SK-N-SH treated with all-trans-retinoic acid at 6 μM for 48 hours (cell line): ENCODE measurements at regions not wholly inside any gene's neighbourhood (a gene's known extent, or its start where the extent isn't known, plus 50 kb on each side); places are given as distances from the start of the nearest gene placed in this dataset.

Source experiments
- ATAC-seq: fragments of 200-7000 bp; cut with Tn5 transposase; 3 replicates; pipeline ENCODE4 v1.9.1; 2020; ENCODE audit warnings: mild to moderate bottlenecking, moderate library complexity
- BACH2 ChIP-seq: fragments of 250-450 bp; sonication (Bioruptor Pico); IDR thresholded peaks from 2 replicates; pipeline ENCODE4 v1.9.0; 2021; ENCODE audit warnings: mild to moderate bottlenecking, borderline replicate concordance
- CSDC2 ChIP-seq: fragments of 250-450 bp; sonication (Bioruptor Pico); IDR thresholded peaks from 2 replicates; pipeline ENCODE4 v1.5.0; 2020; ENCODE audit warnings: mild to moderate bottlenecking, moderate library complexity
- ESRRG ChIP-seq: fragments of 250-450 bp; sonication (Bioruptor Pico); IDR thresholded peaks from 2 replicates; pipeline ENCODE4 v1.6.1; 2021; ENCODE audit warnings: mild to moderate bottlenecking
- GLIS3 ChIP-seq: fragments of 250-450 bp; sonication (Bioruptor Pico); IDR thresholded peaks from 2 replicates; pipeline ENCODE4 v1.5.0; 2020; ENCODE audit warnings: mild to moderate bottlenecking, moderate library complexity
- ISL1 ChIP-seq: fragments of 250-450 bp; sonication (Bioruptor Pico); IDR thresholded peaks from 2 replicates; pipeline ENCODE4 v2.1.2; 2022; ENCODE audit warnings: mild to moderate bottlenecking, moderate library complexity
- OSR1 ChIP-seq: fragments of 250-450 bp; sonication (Bioruptor Pico); IDR thresholded peaks from 2 replicates; pipeline ENCODE4 v1.8.0; 2022; ENCODE audit warnings: moderate library complexity, mild to moderate bottlenecking, inconsistent platforms
- PPARA ChIP-seq: fragments of 250-450 bp; sonication (Bioruptor Pico); IDR thresholded peaks from 2 replicates; pipeline ENCODE4 v1.5.0; 2020; ENCODE audit warnings: mild to moderate bottlenecking, borderline replicate concordance
- RARB ChIP-seq: fragments of 250-450 bp; sonication (Bioruptor Pico); IDR thresholded peaks from 2 replicates; pipeline ENCODE4 v1.8.0; 2021; ENCODE audit warnings: mild to moderate bottlenecking, moderate library complexity
- SNAI2 ChIP-seq: fragments of 250-450 bp; sonication (Bioruptor Pico); IDR thresholded peaks from 2 replicates; pipeline ENCODE4 v1.5.0; 2020; ENCODE audit warnings: mild to moderate bottlenecking, moderate library complexity
- TOX ChIP-seq: fragments of 250-450 bp; sonication (Bioruptor Pico); IDR thresholded peaks from 2 replicates; pipeline ENCODE4 v1.8.0; 2021; ENCODE audit warnings: mild to moderate bottlenecking, moderate library complexity, borderline replicate concordance
- ZC3H10 ChIP-seq: fragments of 250-450 bp; sonication (Bioruptor Pico); IDR thresholded peaks from 2 replicates; pipeline ENCODE4 v1.5.1; 2021; ENCODE audit warnings: mild to moderate bottlenecking, moderate library complexity
- ZFP3 ChIP-seq: fragments of 250-450 bp; sonication (Bioruptor Pico); IDR thresholded peaks from 2 replicates; pipeline ENCODE4 v1.5.0; 2020; ENCODE audit warnings: mild to moderate bottlenecking, moderate library complexity
- ZFP30 ChIP-seq: fragments of 450-650 bp; formaldehyde crosslinking; IDR thresholded peaks from 2 replicates; pipeline ENCODE4 v1.5.0; 2022; ENCODE audit warnings: mild to moderate bottlenecking, moderate library complexity
- ZNF565 ChIP-seq: fragments of 450-650 bp; formaldehyde crosslinking; conservative IDR thresholded peaks from 2 replicates; pipeline ENCODE4 v1.5.0; 2020; ENCODE audit warnings: low read depth, mild to moderate bottlenecking, moderate library complexity
- ZNF70 ChIP-seq: fragments of 450-650 bp; formaldehyde crosslinking; IDR thresholded peaks from 2 replicates; pipeline ENCODE4 v1.5.0; 2020; ENCODE audit warnings: mild to moderate bottlenecking, moderate library complexity
- ZNF8 ChIP-seq: fragments of 450-650 bp; formaldehyde crosslinking; IDR thresholded peaks from 2 replicates; pipeline ENCODE4 v1.5.0; 2020; ENCODE audit warnings: mild to moderate bottlenecking, moderate library complexity
- TF ChIP-seq, protein P1 (sequence below): fragments of 250-450 bp; sonication (Bioruptor Pico); IDR thresholded peaks from 2 replicates; pipeline ENCODE4 v1.5.0; 2020; ENCODE audit warnings: mild to moderate bottlenecking, moderate library complexity
- TF ChIP-seq, protein P2 (sequence below): fragments of 250-450 bp; sonication (Bioruptor Pico); IDR thresholded peaks from 2 replicates; pipeline ENCODE4 v1.5.1; 2021; ENCODE audit warnings: mild to moderate bottlenecking, moderate library complexity
- TF ChIP-seq, protein P3 (sequence below): fragments of 250-450 bp; sonication (Bioruptor Pico); IDR thresholded peaks from 2 replicates; pipeline ENCODE4 v1.5.1; 2020; ENCODE audit warnings: low read depth, mild to moderate bottlenecking, moderate library complexity
- TF ChIP-seq, protein P4 (sequence below): fragments of 250-450 bp; sonication (Bioruptor Pico); IDR thresholded peaks from 2 replicates; pipeline ENCODE4 v1.8.0; 2021; ENCODE audit warnings: low read depth, mild to moderate bottlenecking, moderate library complexity, borderline replicate concordance
- TF ChIP-seq, protein P5 (sequence below): fragments of 250-450 bp; sonication (Bioruptor Pico); IDR thresholded peaks from 2 replicates; pipeline ENCODE4 v1.8.0; 2020; ENCODE audit warnings: mild to moderate bottlenecking, moderate library complexity, borderline replicate concordance

DNA sequence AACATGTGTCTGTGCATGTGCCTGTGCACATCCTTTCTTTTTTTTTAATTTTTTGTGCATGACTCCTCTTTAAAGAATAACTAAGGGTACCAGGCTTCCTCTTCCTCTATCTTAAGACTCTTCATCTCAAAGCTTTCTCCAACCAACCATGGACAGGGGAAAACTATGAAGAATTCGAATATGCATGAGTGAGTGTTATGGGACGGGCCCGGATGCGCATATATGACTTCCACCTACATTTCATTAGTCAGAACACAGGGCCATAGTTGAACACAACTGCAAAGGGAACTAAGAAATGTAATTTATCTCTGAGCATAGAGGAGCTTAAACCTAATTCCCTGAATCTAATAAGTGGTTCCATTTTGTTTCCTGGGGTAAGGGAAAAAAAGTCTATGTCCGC, 270.3 kb upstream of the SORCS1 start:
- TF ChIP-seq, protein P1, sequence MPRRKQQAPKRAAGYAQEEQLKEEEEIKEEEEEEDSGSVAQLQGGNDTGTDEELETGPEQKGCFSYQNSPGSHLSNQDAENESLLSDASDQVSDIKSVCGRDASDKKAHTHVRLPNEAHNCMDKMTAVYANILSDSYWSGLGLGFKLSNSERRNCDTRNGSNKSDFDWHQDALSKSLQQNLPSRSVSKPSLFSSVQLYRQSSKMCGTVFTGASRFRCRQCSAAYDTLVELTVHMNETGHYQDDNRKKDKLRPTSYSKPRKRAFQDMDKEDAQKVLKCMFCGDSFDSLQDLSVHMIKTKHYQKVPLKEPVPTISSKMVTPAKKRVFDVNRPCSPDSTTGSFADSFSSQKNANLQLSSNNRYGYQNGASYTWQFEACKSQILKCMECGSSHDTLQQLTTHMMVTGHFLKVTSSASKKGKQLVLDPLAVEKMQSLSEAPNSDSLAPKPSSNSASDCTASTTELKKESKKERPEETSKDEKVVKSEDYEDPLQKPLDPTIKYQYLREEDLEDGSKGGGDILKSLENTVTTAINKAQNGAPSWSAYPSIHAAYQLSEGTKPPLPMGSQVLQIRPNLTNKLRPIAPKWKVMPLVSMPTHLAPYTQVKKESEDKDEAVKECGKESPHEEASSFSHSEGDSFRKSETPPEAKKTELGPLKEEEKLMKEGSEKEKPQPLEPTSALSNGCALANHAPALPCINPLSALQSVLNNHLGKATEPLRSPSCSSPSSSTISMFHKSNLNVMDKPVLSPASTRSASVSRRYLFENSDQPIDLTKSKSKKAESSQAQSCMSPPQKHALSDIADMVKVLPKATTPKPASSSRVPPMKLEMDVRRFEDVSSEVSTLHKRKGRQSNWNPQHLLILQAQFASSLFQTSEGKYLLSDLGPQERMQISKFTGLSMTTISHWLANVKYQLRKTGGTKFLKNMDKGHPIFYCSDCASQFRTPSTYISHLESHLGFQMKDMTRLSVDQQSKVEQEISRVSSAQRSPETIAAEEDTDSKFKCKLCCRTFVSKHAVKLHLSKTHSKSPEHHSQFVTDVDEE = no peak
- TF ChIP-seq CSDC2 (no peak), ZNF8 (CRISPR knock-in tag) (no peak), ZC3H10 (CRISPR knock-in tag) (no peak), ISL1 (CRISPR knock-in tag) (no peak), PPARA (CRISPR knock-in tag) (no peak), TOX (CRISPR knock-in tag) (no peak)
- TF ChIP-seq, protein P2, sequence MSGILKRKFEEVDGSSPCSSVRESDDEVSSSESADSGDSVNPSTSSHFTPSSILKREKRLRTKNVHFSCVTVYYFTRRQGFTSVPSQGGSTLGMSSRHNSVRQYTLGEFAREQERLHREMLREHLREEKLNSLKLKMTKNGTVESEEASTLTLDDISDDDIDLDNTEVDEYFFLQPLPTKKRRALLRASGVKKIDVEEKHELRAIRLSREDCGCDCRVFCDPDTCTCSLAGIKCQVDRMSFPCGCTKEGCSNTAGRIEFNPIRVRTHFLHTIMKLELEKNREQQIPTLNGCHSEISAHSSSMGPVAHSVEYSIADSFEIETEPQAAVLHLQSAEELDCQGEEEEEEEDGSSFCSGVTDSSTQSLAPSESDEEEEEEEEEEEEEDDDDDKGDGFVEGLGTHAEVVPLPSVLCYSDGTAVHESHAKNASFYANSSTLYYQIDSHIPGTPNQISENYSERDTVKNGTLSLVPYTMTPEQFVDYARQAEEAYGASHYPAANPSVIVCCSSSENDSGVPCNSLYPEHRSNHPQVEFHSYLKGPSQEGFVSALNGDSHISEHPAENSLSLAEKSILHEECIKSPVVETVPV (CRISPR knock-in tag) = no peak
- TF ChIP-seq, protein P3, sequence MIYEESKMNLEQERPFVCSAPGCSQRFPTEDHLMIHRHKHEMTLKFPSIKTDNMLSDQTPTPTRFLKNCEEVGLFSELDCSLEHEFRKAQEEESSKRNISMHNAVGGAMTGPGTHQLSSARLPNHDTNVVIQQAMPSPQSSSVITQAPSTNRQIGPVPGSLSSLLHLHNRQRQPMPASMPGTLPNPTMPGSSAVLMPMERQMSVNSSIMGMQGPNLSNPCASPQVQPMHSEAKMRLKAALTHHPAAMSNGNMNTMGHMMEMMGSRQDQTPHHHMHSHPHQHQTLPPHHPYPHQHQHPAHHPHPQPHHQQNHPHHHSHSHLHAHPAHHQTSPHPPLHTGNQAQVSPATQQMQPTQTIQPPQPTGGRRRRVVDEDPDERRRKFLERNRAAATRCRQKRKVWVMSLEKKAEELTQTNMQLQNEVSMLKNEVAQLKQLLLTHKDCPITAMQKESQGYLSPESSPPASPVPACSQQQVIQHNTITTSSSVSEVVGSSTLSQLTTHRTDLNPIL (CRISPR knock-in tag) = no peak
- no peak for ATAC-seq

DNA sequence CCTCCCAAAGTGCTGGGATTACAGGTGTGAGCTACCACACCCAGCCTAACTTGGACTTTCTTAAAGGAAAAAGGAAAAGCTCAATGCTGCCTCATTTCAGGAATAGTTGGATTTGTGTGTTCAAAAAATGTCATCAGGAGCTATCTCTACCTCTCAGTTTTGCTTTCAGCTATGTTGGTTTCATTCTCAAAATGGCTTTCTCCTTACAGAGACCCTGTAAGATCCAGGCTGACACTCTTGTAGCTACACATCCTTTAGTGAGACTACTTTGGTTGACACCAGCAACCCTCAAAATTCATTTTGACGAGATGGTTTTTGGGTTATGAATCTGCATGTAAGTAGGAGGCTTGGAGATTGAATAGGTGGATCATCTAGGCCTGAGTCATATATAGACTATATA, 269.7 kb upstream of the SORCS1 start:
- no peak for ATAC-seq
- TF ChIP-seq ZNF70 = no peak
- TF ChIP-seq, protein P2 (CRISPR knock-in tag) = no peak
- no peak for TF ChIP-seq GLIS3 (CRISPR knock-in tag)
- TF ChIP-seq ZFP3 (CRISPR knock-in tag) = no peak
- TF ChIP-seq ESRRG (CRISPR knock-in tag) = no peak
- TF ChIP-seq ZFP30 (CRISPR knock-in tag) = no peak
- no peak for TF ChIP-seq OSR1 (CRISPR knock-in tag)
- TF ChIP-seq, protein P4, sequence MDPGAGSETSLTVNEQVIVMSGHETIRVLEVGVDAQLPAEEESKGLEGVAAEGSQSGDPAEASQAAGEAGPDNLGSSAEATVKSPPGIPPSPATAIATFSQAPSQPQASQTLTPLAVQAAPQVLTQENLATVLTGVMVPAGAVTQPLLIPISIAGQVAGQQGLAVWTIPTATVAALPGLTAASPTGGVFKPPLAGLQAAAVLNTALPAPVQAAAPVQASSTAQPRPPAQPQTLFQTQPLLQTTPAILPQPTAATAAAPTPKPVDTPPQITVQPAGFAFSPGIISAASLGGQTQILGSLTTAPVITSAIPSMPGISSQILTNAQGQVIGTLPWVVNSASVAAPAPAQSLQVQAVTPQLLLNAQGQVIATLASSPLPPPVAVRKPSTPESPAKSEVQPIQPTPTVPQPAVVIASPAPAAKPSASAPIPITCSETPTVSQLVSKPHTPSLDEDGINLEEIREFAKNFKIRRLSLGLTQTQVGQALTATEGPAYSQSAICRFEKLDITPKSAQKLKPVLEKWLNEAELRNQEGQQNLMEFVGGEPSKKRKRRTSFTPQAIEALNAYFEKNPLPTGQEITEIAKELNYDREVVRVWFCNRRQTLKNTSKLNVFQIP (CRISPR knock-in tag) = no peak

DNA sequence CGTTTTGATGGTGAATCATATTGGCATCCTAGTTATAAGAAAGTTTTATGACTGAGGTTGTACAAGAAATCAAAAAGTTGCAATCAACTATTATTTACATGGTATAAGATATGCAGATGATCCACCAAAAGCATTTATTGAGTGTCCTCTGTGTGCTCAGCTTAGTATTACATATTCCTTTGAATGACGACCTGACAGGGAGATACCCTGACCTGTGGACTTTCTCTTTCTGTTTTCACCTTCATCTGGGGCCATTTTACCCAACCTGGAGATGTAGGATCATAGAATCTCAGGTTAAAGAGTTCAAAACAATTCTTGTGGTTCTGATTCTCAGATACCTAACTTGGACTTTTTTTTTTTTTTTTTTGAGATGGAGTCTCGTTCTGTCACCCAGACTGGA, 269.1 kb upstream of the SORCS1 start:
- no peak for ATAC-seq
- TF ChIP-seq ZNF70 = no peak
- TF ChIP-seq, protein P2 (CRISPR knock-in tag) = no peak
- no peak for TF ChIP-seq OSR1 (CRISPR knock-in tag)
- TF ChIP-seq ZC3H10 (CRISPR knock-in tag) = no peak
- TF ChIP-seq, protein P3 (CRISPR knock-in tag) = no peak
- TF ChIP-seq SNAI2 (CRISPR knock-in tag) = no peak
- TF ChIP-seq, protein P5, sequence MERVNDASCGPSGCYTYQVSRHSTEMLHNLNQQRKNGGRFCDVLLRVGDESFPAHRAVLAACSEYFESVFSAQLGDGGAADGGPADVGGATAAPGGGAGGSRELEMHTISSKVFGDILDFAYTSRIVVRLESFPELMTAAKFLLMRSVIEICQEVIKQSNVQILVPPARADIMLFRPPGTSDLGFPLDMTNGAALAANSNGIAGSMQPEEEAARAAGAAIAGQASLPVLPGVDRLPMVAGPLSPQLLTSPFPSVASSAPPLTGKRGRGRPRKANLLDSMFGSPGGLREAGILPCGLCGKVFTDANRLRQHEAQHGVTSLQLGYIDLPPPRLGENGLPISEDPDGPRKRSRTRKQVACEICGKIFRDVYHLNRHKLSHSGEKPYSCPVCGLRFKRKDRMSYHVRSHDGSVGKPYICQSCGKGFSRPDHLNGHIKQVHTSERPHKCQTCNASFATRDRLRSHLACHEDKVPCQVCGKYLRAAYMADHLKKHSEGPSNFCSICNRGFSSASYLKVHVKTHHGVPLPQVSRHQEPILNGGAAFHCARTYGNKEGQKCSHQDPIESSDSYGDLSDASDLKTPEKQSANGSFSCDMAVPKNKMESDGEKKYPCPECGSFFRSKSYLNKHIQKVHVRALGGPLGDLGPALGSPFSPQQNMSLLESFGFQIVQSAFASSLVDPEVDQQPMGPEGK = no peak
- TF ChIP-seq, protein P1 = no peak
- no peak for TF ChIP-seq GLIS3 (CRISPR knock-in tag)
- no peak for TF ChIP-seq TOX (CRISPR knock-in tag)
- TF ChIP-seq ZFP3 (CRISPR knock-in tag) = no peak
- no peak for TF ChIP-seq CSDC2
- no peak for TF ChIP-seq BACH2 (CRISPR knock-in tag)
- no peak for TF ChIP-seq ZFP30 (CRISPR knock-in tag)
- TF ChIP-seq RARB = no peak
- TF ChIP-seq ZNF565 = no peak
